AG10803 (cell line): ENCODE measurements at regions not wholly inside any gene's neighbourhood (a gene's known extent, or its start where the extent isn't known, plus 50 kb on each side); places are given as distances from the start of the nearest gene placed in this dataset.

Experiments used
- DNase-seq: peaks from one replicate; pipeline ENCODE4 v3.0.0; 2010; ENCODE audit warnings: low read depth
- H3K4me3 ChIP-seq: 2 replicates; pipeline ENCODE4 v1.5.1; 2011; ENCODE audit warnings: mild to moderate bottlenecking, low read length, control low read depth
- TF ChIP-seq, protein P1 (sequence below): conservative IDR thresholded peaks from 2 replicates; pipeline ENCODE4 v1.5.1; 2011; ENCODE audit warnings: mild to moderate bottlenecking, low read length, control low read depth, inconsistent platforms

DNA sequence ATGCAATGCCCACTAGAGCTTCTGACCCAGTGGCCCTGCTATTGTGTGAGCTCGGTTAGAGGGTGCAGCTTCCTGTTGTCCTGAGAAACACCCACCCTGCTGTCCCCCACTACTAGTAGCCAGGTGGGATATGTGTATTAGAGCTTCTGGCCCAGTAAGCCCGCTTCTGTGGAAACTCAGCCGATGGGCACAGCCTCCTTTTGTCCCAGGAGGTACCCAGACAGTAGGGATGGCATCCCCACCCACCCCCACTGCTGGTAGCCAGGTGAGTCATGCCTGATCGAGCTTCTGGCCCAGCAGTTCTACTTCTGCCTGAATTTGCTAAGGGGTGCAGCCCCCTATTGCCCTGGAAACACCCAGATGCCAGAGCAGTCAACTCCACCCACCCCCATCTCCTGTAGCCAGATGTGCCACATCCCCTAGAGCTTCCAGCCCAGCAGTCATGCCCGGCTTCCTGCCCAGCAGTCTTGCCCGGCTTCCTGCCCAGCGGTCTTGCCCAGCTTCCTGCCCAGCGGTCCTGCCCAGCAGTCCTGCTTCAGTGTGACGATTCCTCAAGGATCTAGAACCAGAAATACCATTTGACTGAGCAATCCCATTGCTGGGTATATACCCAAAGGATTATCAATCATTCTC, 162.7 kb upstream of the KLF8 start:
- DNase-seq: no peak
- TF ChIP-seq, protein P1, sequence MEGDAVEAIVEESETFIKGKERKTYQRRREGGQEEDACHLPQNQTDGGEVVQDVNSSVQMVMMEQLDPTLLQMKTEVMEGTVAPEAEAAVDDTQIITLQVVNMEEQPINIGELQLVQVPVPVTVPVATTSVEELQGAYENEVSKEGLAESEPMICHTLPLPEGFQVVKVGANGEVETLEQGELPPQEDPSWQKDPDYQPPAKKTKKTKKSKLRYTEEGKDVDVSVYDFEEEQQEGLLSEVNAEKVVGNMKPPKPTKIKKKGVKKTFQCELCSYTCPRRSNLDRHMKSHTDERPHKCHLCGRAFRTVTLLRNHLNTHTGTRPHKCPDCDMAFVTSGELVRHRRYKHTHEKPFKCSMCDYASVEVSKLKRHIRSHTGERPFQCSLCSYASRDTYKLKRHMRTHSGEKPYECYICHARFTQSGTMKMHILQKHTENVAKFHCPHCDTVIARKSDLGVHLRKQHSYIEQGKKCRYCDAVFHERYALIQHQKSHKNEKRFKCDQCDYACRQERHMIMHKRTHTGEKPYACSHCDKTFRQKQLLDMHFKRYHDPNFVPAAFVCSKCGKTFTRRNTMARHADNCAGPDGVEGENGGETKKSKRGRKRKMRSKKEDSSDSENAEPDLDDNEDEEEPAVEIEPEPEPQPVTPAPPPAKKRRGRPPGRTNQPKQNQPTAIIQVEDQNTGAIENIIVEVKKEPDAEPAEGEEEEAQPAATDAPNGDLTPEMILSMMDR: no peak
- H3K4me3 ChIP-seq: no peak overlapping the region

DNA sequence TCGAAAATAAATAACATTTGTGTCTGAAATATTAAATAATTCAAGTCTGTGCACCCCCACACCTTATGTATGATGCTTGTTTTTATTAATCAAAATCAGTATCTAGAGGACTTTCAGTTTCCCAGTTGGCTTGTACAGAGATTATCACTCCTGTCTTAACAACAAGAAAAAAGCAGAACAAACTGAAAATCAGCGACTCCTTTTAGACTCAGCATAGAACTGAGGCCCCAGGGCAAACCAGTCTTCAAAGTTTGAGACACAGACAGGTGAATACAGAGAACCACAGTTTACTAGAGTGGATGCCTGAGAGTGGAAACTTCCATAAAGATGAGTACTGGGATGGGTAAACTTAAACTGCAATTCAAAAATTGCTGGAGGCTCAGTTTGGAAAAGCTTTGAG, 142.8 kb upstream of the KLF8 start:
- no peak overlapping the region for H3K4me3 ChIP-seq
- TF ChIP-seq, protein P1: no peak
- DNase-seq: no peak

DNA sequence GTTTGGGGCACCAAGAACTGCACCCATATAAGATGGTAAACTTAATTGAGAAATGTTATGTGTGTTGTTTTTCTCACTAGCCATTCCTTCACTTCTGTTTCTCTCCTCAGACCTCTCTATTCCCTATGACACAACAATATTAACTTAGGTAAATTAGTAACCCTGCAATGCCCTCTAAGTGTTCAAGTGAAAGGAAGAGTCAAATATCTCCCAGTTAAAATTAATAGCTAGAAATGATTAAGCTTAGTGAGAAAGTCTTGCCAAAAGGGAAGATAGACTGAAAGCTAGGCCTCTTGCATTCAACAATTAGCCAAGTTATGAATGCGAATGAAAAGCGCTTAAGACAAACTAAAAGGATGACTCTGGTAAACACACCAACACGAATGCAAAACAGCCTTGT, 132.9 kb upstream of the KLF8 start:
- TF ChIP-seq, protein P1: no peak
- no peak for DNase-seq
- H3K4me3 ChIP-seq: no peak overlapping the region

DNA sequence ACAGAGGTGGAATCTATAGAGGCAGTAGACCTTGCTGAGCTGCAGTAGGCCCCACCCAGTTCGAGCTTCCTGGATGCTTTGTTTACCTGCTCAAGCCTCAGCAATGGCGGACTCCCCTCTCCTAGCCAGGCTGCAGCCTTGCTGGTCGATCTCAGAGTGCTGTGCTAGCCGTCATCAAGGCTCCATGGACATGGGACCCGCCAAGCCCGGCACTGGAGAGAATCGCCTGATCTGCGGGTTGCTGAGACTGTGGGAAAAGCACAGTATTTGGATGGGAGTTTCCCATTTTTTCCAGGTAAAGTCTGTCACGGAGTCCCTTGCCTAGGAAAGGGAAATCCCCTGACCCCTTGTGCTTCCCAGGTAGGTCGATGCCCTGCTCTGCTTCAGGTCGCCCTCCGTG, 124.8 kb upstream of the KLF8 start:
- no peak for DNase-seq
- TF ChIP-seq, protein P1: no peak
- H3K4me3 ChIP-seq: no peak overlapping the region

DNA sequence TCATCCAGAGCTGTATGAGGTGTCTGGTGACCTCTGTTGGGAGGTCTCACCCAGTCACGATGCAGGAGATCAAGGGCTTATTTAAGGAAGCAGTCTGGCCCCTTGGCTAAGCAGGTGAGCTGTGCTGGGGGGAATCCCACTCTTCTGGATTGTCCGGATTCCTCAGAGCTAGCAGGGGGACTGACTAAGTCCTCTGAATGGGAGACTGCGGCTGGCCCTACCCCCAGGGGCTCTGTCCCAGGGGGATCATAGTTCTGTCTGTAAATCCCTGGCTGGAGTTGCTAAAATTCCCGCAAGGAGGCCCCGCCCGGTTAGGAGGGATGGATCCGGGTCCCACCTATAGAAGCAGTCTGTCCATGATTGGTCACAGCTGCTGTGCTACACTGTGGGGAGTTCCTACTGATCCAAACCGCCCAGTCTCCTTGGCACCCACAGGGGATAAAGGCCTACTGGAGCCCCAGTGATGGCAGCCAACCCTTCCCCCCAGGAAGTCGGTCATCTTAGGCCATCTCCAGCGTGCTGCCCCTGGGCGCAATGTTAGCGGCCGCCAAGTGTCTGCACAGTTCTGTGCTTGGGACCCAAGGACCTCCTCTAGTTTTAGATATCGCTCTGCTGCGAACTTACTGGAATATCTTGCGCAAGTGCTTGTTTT, 118.2 kb upstream of the KLF8 start:
- DNase-seq: no peak
- TF ChIP-seq, protein P1: no peak
- no peak overlapping the region for H3K4me3 ChIP-seq

DNA sequence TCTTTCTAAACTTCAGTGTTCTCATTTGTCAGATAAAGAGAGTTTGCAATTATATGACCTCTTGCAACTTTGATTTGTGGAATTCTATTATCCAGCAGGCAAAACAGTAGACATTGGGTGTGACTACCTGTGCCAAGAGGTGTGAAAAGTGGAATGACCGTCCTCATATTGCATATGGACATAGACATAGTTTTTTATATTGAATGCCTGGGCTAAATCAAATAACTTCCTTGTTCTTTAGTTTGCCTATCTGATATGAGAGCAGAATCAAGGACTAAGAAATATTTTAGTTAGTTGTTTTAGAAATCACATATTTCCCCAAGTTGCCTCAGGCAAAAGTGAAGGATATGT, 117.7 kb upstream of the KLF8 start:
- TF ChIP-seq, protein P1: no peak
- H3K4me3 ChIP-seq: no peak overlapping the region
- no peak for DNase-seq

DNA sequence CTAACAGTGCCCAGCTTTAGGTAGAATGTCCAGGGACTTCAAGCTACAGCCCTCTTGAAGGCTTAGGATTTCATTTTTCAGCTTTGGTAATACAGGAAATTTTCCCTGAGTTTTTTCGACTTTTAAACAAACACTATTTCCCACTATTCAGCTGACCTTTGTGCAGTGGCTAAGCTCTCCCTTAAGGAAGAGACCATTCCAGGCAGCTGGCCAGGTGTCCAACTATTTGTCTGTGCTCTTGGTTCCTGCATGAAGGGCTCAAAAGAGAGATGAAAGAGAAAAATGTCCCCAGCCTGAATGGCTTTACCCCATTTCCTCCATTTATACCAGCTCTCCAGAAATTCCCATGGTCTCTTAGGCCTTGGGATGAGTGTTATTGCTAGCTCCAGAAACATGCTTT, 111.9 kb upstream of the KLF8 start:
- no peak for DNase-seq
- TF ChIP-seq, protein P1: no peak
- no peak overlapping the region for H3K4me3 ChIP-seq
